Common myeloid progenitor, CD34-positive (primary cell): ENCODE measurements at regions not wholly inside any gene's neighbourhood (a gene's known extent, or its start where the extent isn't known, plus 50 kb on each side); places are given as distances from the start of the nearest gene placed in this dataset.
"Not testable (repeated sequence)": the region's sequence is repeated elsewhere in the genome, so short reads cannot be mapped to it uniquely, and the experiment has no call there.

ENCODE experiments used
- CTCF ChIA-PET: fragments of 350-600 bp; sonication (Branson Sonifier 250); formaldehyde crosslinking; loops from one replicate; lab custom pipeline; 2021; ENCODE audit warnings: antibody characterized with exemption; lab: Charles Lee
- POLR2A ChIA-PET: fragments of 350-600 bp; sonication (Branson Sonifier 250); formaldehyde crosslinking; loops from one replicate; lab custom pipeline; 2021; ENCODE audit warnings: antibody characterized with exemption; lab: Charles Lee
- DNase-seq, 3 donors: peaks; one replicate each; pipeline versions ENCODE4 v3.0.0 to v3.0.0-alpha.2; 2013
- H3K27ac ChIP-seq, 2 experiments: 1 replicate in 1 of 2; 2 replicates in 1 of 2; pipeline ENCODE4 v1.7.0; 2013; ENCODE audit warnings: inconsistent platforms in 2 of 2, low read length in 2 of 2, mild to moderate bottlenecking in 2 of 2, low read depth in 1 of 2, moderate library complexity in 1 of 2; ENCODE audit not compliant: severe bottlenecking in 2 of 2, insufficient read depth in 1 of 2, poor library complexity in 1 of 2
- H3K27me3 ChIP-seq, 5 experiments: replicated peaks in 2 of 5; 1 replicate in 3 of 5; 2 replicates in 2 of 5; pipeline versions ENCODE4 v1.6.1 to v1.7.0; 2013; ENCODE audit warnings: low read length in 4 of 5, mild to moderate bottlenecking in 2 of 5, moderate library complexity in 2 of 5, inconsistent platforms in 1 of 5; ENCODE audit not compliant: insufficient read depth in 5 of 5, control insufficient read depth in 4 of 5
- H3K36me3 ChIP-seq, 4 experiments: 1 replicate in 2 of 4; 2 replicates in 2 of 4; pipeline versions ENCODE4 v1.6.1 to v1.7.0; 2013; ENCODE audit warnings: low read length in 3 of 4, control low read depth in 1 of 4, mild to moderate bottlenecking in 1 of 4; ENCODE audit not compliant: control insufficient read depth in 4 of 4, insufficient read depth in 4 of 4
- H3K4me1 ChIP-seq, 4 experiments: 1 replicate in 3 of 4; 2 replicates in 1 of 4; pipeline versions ENCODE4 v1.6.1 to v1.7.1; 2013; ENCODE audit warnings: low read length in 3 of 4, mild to moderate bottlenecking in 3 of 4, control low read depth in 1 of 4, inconsistent platforms in 1 of 4, moderate library complexity in 1 of 4; ENCODE audit not compliant: control insufficient read depth in 4 of 4, insufficient read depth in 4 of 4; ENCODE audit errors: control extremely low read depth in 1 of 4
- H3K4me3 ChIP-seq, 7 experiments: 1 replicate in 4 of 7; 2 replicates in 3 of 7; pipeline versions ENCODE4 v1.5.1 to v1.7.0; 2013; ENCODE audit warnings: mild to moderate bottlenecking in 7 of 7, low read length in 6 of 7, moderate library complexity in 6 of 7, inconsistent platforms in 2 of 7, low read depth in 2 of 7, control low read depth in 1 of 7; ENCODE audit not compliant: insufficient read depth in 4 of 7, control insufficient read depth in 1 of 7; ENCODE audit errors: extremely low read depth in 1 of 7
- H3K9me3 ChIP-seq, 5 experiments: 1 replicate in 4 of 5; 2 replicates in 1 of 5; pipeline versions ENCODE4 v1.6.1 to v1.7.1; 2013; ENCODE audit warnings: low read length in 4 of 5, mild to moderate bottlenecking in 2 of 5, inconsistent platforms in 1 of 5, low read depth in 1 of 5, moderate library complexity in 1 of 5; ENCODE audit not compliant: control insufficient read depth in 4 of 5, insufficient read depth in 2 of 5; ENCODE audit errors: control extremely low read depth in 1 of 5
- WGBS: methylation state at CpG from one replicate; pipeline ENCODE4 v1.1.5; 2013; ENCODE audit not compliant: insufficient coverage; 5-methylcytosine and 5-hydroxymethylcytosine counted together

- WGBS = 90% methylated on average over 4 of the region's 6 CpGs
- Histone ChIP-seq H3K4me1 (no peaks in the 10 kb centered on the region), H3K4me3 (no peak overlapping the region), H3K27ac (no peak overlapping the region), H3K27me3 (no peaks in the 10 kb centered on the region), H3K36me3 (no peaks in the 10 kb centered on the region), H3K9me3 (peaks cover 0 to 3% (median 0%) of the 10 kb centered on the region in 5 experiments)
- ChIA-PET CTCF (no interaction called here), POLR2A (no interaction called here)
- no peak for DNase-seq
These were observed 259.5 kb downstream of the RCHY1 start for GRCh38 chr4:75254745-75255144.

- DNase-seq, H3K9me3 ChIP-seq, H3K4me1 ChIP-seq, H3K4me3 ChIP-seq, H3K27ac ChIP-seq, H3K27me3 ChIP-seq, H3K36me3 ChIP-seq, POLR2A ChIA-PET, CTCF ChIA-PET: not testable (repeated sequence)
- 100% methylated on average over 1 of the region's 4 CpGs for WGBS
These were observed 261.1 kb downstream of the RCHY1 start for GRCh38 chr4:75253094-75253493.

DNA sequence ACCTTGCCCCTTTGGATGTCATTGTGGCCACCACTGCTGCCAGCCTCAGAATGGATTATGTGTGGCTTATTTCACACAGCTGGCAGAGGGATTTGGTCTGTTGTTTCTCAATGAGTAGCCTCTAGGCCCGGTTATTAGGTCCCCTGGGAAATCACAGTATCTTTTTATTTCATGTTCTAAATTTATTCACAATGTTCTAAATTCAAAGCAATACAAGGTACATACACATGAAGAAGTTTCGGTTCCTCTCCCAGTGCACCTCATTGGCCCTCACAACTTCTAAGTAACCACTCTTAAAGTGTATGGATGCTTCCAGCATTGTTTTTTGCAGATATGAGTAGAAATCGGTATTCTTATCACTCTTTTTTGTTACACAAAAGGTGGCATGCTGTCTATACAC is 262.7 kb downstream of the RCHY1 start:
- Histone ChIP-seq H3K9me3 (peaks cover 0 to 3% (median 0%) of the 10 kb centered on the region in 5 experiments), H3K36me3 (no peaks in the 10 kb centered on the region), H3K4me1 (no peaks in the 10 kb centered on the region), H3K4me3 (no peak overlapping the region), H3K27ac (no peak overlapping the region), H3K27me3 (no peaks in the 10 kb centered on the region)
- no CpG with 5 or more reads among the region's 3 CpGs for WGBS
- ChIA-PET CTCF (no interaction called here), POLR2A (no interaction called here)
- DNase-seq = no peak

GRCh38 chr4:75249739-75250138 is 264.5 kb downstream of the RCHY1 start:
- H3K4me1 ChIP-seq = no peaks in the 10 kb centered on the region
- H3K27ac ChIP-seq = no peak overlapping the region
- no peak for DNase-seq
- CTCF ChIA-PET = no interaction called here
- POLR2A ChIA-PET = no interaction called here
- H3K36me3 ChIP-seq = no peaks in the 10 kb centered on the region
- H3K4me3 ChIP-seq = no peak overlapping the region
- H3K27me3 ChIP-seq = no peaks in the 10 kb centered on the region
- 89% methylated on average over 2 of the region's 2 CpGs for WGBS
- H3K9me3 ChIP-seq = peaks cover 0 to 3% (median 0%) of the 10 kb centered on the region in 5 experiments

- H3K4me1 ChIP-seq = no peaks in the 10 kb centered on the region
- no peaks in the 10 kb centered on the region for H3K27me3 ChIP-seq
- H3K9me3 ChIP-seq = peaks cover 0 to 3% (median 0%) of the 10 kb centered on the region in 5 experiments
- no peak for DNase-seq
- H3K4me3 ChIP-seq = no peak overlapping the region
- no peak overlapping the region for H3K27ac ChIP-seq
- ChIA-PET CTCF (interaction anchor here (0.6 kb wide), 1 partner anchor 15 kb away, joined by 3 read pairs; no protein-coding TSS in a partner anchor), POLR2A (no interaction called here)
- H3K36me3 ChIP-seq = no peaks in the 10 kb centered on the region
- WGBS = 76% methylated on average over 2 of the region's 2 CpGs
These were observed 265.3 kb downstream of the RCHY1 start for GRCh38 chr4:75248770-75249407.

DNA sequence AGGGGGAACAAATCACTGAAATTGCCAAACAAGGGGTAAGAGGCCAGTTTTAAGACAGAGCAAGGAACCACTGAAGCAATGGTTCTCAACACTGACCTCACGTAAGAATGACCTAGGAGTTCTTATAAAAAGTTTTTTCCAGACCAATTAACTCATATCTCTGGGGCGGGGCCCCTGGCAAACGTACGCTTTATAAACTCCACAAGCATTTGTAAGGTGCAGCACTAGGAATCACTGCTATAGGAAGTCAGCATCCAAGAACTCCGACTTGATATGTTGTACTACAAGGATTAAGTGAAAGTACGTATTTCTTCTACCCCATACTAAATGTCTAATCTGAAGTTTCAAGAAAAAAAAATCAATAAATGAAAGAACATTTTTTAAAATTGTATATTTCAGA is 269.9 kb downstream of the RCHY1 start:
- no peak for DNase-seq
- H3K36me3 ChIP-seq = no peaks in the 10 kb centered on the region
- H3K27ac ChIP-seq = no peak overlapping the region
- H3K27me3 ChIP-seq = no peaks in the 10 kb centered on the region
- H3K4me1 ChIP-seq = no peaks in the 10 kb centered on the region
- ChIA-PET CTCF (no interaction called here), POLR2A (no interaction called here)
- no peak overlapping the region for H3K4me3 ChIP-seq
- 100% methylated on average over 2 of the region's 6 CpGs for WGBS
- no peaks in the 10 kb centered on the region for H3K9me3 ChIP-seq

DNA sequence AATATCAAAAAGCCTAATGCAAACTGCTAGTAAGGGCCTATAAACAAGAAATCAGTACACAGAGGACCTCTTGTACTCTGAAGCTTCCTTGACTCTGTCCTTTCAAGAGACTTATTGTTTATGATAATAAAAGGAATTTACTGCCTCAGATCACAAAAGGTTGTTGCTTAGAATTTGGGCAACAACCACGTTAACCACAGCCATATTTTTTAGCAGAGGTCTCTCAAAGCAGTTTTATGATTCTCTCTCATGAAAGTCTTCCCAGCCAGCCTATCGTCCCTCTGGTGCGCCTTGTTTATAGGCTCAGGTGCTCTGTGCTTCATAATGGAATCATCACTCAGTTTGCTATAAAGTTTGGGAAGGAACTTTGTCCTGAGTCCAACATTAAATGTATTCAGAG is 270.6 kb downstream of the RCHY1 start:
- H3K27me3 ChIP-seq = no peaks in the 10 kb centered on the region
- no peak for DNase-seq
- no peaks in the 10 kb centered on the region for H3K9me3 ChIP-seq
- WGBS = 33% methylated on average over 2 of the region's 3 CpGs
- H3K4me3 ChIP-seq = no peak overlapping the region
- CTCF ChIA-PET = no interaction called here
- no peaks in the 10 kb centered on the region for H3K36me3 ChIP-seq
- H3K27ac ChIP-seq = no peak overlapping the region
- H3K4me1 ChIP-seq = no peaks in the 10 kb centered on the region
- POLR2A ChIA-PET = no interaction called here
